DOHH2 (cell line): ENCODE measurements at regions not wholly inside any gene's neighbourhood (a gene's known extent, or its start where the extent isn't known, plus 50 kb on each side); places are given as distances from the start of the nearest gene placed in this dataset.

ENCODE experiments used
- H3F3A ChIP-seq: fragments of 200-600 bp; sonication (generic), shearing (Covaris generic); 2 replicates; pipeline ENCODE4 v1.6.0; 2016; ENCODE audit warnings: antibody characterized with exemption, mild to moderate bottlenecking; ENCODE audit not compliant: control insufficient read depth, insufficient read depth
- H3K27ac ChIP-seq: fragments of 200-600 bp; sonication (generic); 2 replicates; pipeline ENCODE4 v1.5.1; 2014; ENCODE audit warnings: low read depth, mild to moderate bottlenecking, low read length, moderate library complexity
- H3K27me3 ChIP-seq: fragments of 200-600 bp; sonication (generic); 2 replicates; pipeline ENCODE4 v1.6.1; 2014; ENCODE audit warnings: mild to moderate bottlenecking, low read length, mixed read lengths; ENCODE audit not compliant: control insufficient read depth
- H3K36me3 ChIP-seq: fragments of 200-600 bp; sonication (generic); 2 replicates; pipeline ENCODE4 v1.6.1; 2014; ENCODE audit warnings: mild to moderate bottlenecking, low read length, moderate library complexity, mixed read lengths; ENCODE audit not compliant: control insufficient read depth
- H3K4me1 ChIP-seq: fragments of 200-600 bp; sonication (generic); 2 replicates; pipeline ENCODE4 v1.6.1; 2014; ENCODE audit warnings: mild to moderate bottlenecking, low read length, mixed read lengths; ENCODE audit not compliant: control insufficient read depth
- H3K4me2 ChIP-seq: fragments of 200-600 bp; sonication (generic); 2 replicates; pipeline ENCODE4 v1.6.0; 2014; ENCODE audit warnings: mild to moderate bottlenecking, low read length, moderate library complexity
- H3K4me3 ChIP-seq: fragments of 200-600 bp; sonication (generic); 2 replicates; pipeline ENCODE4 v1.5.1; 2014; ENCODE audit warnings: mild to moderate bottlenecking, low read length, mixed read lengths
- H3K79me2 ChIP-seq: fragments of 200-600 bp; sonication (generic); 2 replicates; pipeline ENCODE4 v1.6.1; 2014; ENCODE audit warnings: mild to moderate bottlenecking, low read length, mixed read lengths; ENCODE audit not compliant: control insufficient read depth
- H3K9me2 ChIP-seq: fragments of 200-600 bp; sonication (generic); replicated peaks from 2 replicates; pipeline ENCODE4 v1.6.1; 2014; ENCODE audit warnings: mild to moderate bottlenecking, low read length, mixed read lengths; ENCODE audit not compliant: control insufficient read depth
- H3K9me3 ChIP-seq: fragments of 200-600 bp; sonication (generic); 2 replicates; pipeline ENCODE4 v1.6.1; 2014; ENCODE audit warnings: antibody characterized with exemption, low read length, mixed read lengths; ENCODE audit not compliant: control insufficient read depth, insufficient read depth
- H4K20me1 ChIP-seq: fragments of 200-600 bp; sonication (generic); 2 replicates; pipeline ENCODE4 v1.6.0; 2014; ENCODE audit warnings: low read depth, mild to moderate bottlenecking, antibody characterized with exemption, low read length, moderate library complexity; ENCODE audit not compliant: control insufficient read depth, insufficient read depth
- CTCF ChIP-seq: fragments of 200-600 bp; sonication (generic); IDR thresholded peaks from one replicate; pipeline ENCODE4 v1.5.1; 2014; ENCODE audit warnings: antibody characterized with exemption, mild to moderate bottlenecking, low read depth, low read length; ENCODE audit not compliant: poor library complexity, severe bottlenecking
- EZH2phosphoT487 ChIP-seq: fragments of 200-600 bp; sonication (generic); IDR thresholded peaks from 2 replicates; pipeline ENCODE4 v1.6.1; 2017; ENCODE audit warnings: borderline replicate concordance, mild to moderate bottlenecking, antibody characterized with exemption, low read length, moderate library complexity, mixed read lengths

GRCh38 chr12:24138041-24138440 lies 188.6 kb upstream of the SOX5 start:
- H3K27ac ChIP-seq, result no peak overlapping the region
- H3K36me3 ChIP-seq, result no peaks in the 10 kb centered on the region
- H3K4me3 ChIP-seq, result no peak overlapping the region
- H3F3A ChIP-seq, result no peaks in the 10 kb centered on the region
- no peaks in the 10 kb centered on the region for H3K79me2 ChIP-seq
- TF ChIP-seq CTCF (no peak), EZH2phosphoT487 (no peak)
- H3K9me2 ChIP-seq, result no peaks in the 10 kb centered on the region
- no peaks in the 10 kb centered on the region for H3K27me3 ChIP-seq
- no peaks in the 10 kb centered on the region for H3K4me1 ChIP-seq
- no peaks in the 10 kb centered on the region for H3K9me3 ChIP-seq
- no peak overlapping the region for H3K4me2 ChIP-seq
- H4K20me1 ChIP-seq, result no peaks in the 10 kb centered on the region

GRCh38 chr12:24135158-24135850 lies 185.8 kb upstream of the SOX5 start:
- no peaks in the 10 kb centered on the region for H4K20me1 ChIP-seq
- no peaks in the 10 kb centered on the region for H3K9me2 ChIP-seq
- no peaks in the 10 kb centered on the region for H3K36me3 ChIP-seq
- no peak overlapping the region for H3K27ac ChIP-seq
- no peak overlapping the region for H3K4me3 ChIP-seq
- H3K4me1 ChIP-seq, result no peaks in the 10 kb centered on the region
- H3K79me2 ChIP-seq, result no peaks in the 10 kb centered on the region
- TF ChIP-seq CTCF (no peak), EZH2phosphoT487 (no peak)
- no peak overlapping the region for H3K4me2 ChIP-seq
- H3F3A ChIP-seq, result no peaks in the 10 kb centered on the region
- no peaks in the 10 kb centered on the region for H3K27me3 ChIP-seq
- no peaks in the 10 kb centered on the region for H3K9me3 ChIP-seq

GRCh38 chr12:24134092-24134491 lies 184.6 kb upstream of the SOX5 start:
- no peak for TF ChIP-seq EZH2phosphoT487
- TF ChIP-seq CTCF, result no peak

More at GRCh38 chr12:24134092-24134491, 184.6 kb upstream of the SOX5 start:
- no peaks in the 10 kb centered on the region for H3K9me3 ChIP-seq
- H3K79me2 ChIP-seq, result no peaks in the 10 kb centered on the region
- H3K4me3 ChIP-seq, result no peak overlapping the region
- no peaks in the 10 kb centered on the region for H3F3A ChIP-seq
- no peaks in the 10 kb centered on the region for H3K36me3 ChIP-seq
- H3K4me1 ChIP-seq, result no peaks in the 10 kb centered on the region
- no peaks in the 10 kb centered on the region for H3K27me3 ChIP-seq
- H3K27ac ChIP-seq, result no peak overlapping the region
- no peaks in the 10 kb centered on the region for H4K20me1 ChIP-seq
- H3K4me2 ChIP-seq, result no peak overlapping the region
- H3K9me2 ChIP-seq, result no peaks in the 10 kb centered on the region
